Prostate gland (tissue), 2 donors: ENCODE measurements at regions not wholly inside any gene's neighbourhood (a gene's known extent, or its start where the extent isn't known, plus 50 kb on each side); places are given as distances from the start of the nearest gene placed in this dataset.

ENCODE experiments used
- DNase-seq: peaks from one replicate; pipeline ENCODE4 v3.0.0-alpha.2; 2019; ENCODE audit warnings: low spot score
- H3K27ac ChIP-seq, 2 donors: fragments of 200-600 bp; sonication (generic); 2 replicates each; pipeline ENCODE4 v1.5.1; 2017 to 2019
- H3K27me3 ChIP-seq: fragments of 200-600 bp; sonication (generic); replicated peaks from 2 replicates; pipeline ENCODE4 v1.5.1; 2019; ENCODE audit not compliant: insufficient read depth
- H3K36me3 ChIP-seq, 2 donors: fragments of 200-600 bp; sonication (generic); 1 replicate in 1 of 2; 2 replicates in 1 of 2; pipeline versions ENCODE4 v1.5.1 to v1.8.1; 2017 to 2019
- H3K4me1 ChIP-seq: fragments of 200-600 bp; sonication (generic); replicated peaks from 2 replicates; pipeline ENCODE4 v1.5.1; 2019
- H3K4me3 ChIP-seq, 2 donors: fragments of 200-600 bp; sonication (generic); 2 replicates each; pipeline ENCODE4 v1.5.1; 2017 to 2019
- H3K9me3 ChIP-seq: fragments of 200-600 bp; sonication (generic); 2 replicates; pipeline ENCODE4 v1.5.1; 2017
- CTCF ChIP-seq, 4 experiments: fragments of 200-600 bp in 2 of 4; fragments of 450-650 bp in 2 of 4; sonication (generic) in 2 of 4; IDR thresholded peaks; 1 replicate in 3 of 4; 2 replicates in 1 of 4; pipeline ENCODE4 v1.5.1; 2016 to 2019; ENCODE audit warnings: antibody characterized with exemption in 4 of 4, mild to moderate bottlenecking in 2 of 4, moderate library complexity in 2 of 4
- POLR2A ChIP-seq: fragments of 450-650 bp; IDR thresholded peaks from one replicate; pipeline ENCODE4 v1.6.1; 2016; ENCODE audit warnings: antibody characterized with exemption, mild to moderate bottlenecking
- POLR2AphosphoS5 ChIP-seq: sonication (generic); formaldehyde crosslinking; IDR thresholded peaks from one replicate; pipeline ENCODE4 v1.6.1; 2017; ENCODE audit warnings: antibody characterized with exemption
- WGBS: methylation state at CpG from one replicate; pipeline ENCODE4 v1.1.5; 2018; 5-methylcytosine and 5-hydroxymethylcytosine counted together
- intact Hi-C: fragments of 100-400 bp; cut with DNase I; formaldehyde crosslinking; loops from one replicate; pipeline ENCODE4 v1.14.2; 2022

- 78% methylated on average over 1 of the region's 1 CpG for WGBS
- Histone ChIP-seq H3K9me3 (no peaks in the 10 kb centered on the region), H3K4me1 (no peaks in the 10 kb centered on the region), H3K36me3 (no peaks in the 10 kb centered on the region), H3K27me3 (no peaks in the 10 kb centered on the region), H3K27ac (no peak overlapping the region), H3K4me3 (no peak overlapping the region)
- intact Hi-C loops = no loop called here
- no peak for DNase-seq
- TF ChIP-seq POLR2A = no peak
- no peak for TF ChIP-seq POLR2AphosphoS5
- TF ChIP-seq CTCF (IDR thresholded peaks at IDR 0.05) = no peak
Measured at GRCh38 chr14:40487824-40488223, 1055.6 kb upstream of the FBXO33 start.

- Histone ChIP-seq H3K9me3 (no peaks in the 10 kb centered on the region), H3K27ac (no peak overlapping the region), H3K36me3 (no peaks in the 10 kb centered on the region), H3K4me3 (no peak overlapping the region), H3K4me1 (no peaks in the 10 kb centered on the region), H3K27me3 (no peaks in the 10 kb centered on the region)
- DNase-seq = no peak
- TF ChIP-seq POLR2AphosphoS5 = no peak
- no peak for TF ChIP-seq POLR2A
- TF ChIP-seq CTCF (IDR thresholded peaks at IDR 0.05) = no peak
- intact Hi-C loops = no loop called here
Measured at GRCh38 chr14:40485688-40486087, 1053.5 kb upstream of the FBXO33 start.

- no peak for TF ChIP-seq CTCF (IDR thresholded peaks at IDR 0.05)
Measured at GRCh38 chr14:40476005-40476404, 1043.8 kb upstream of the FBXO33 start.

GRCh38 chr14:40467969-40468368, 1035.7 kb upstream of the FBXO33 start:
- WGBS = 80% methylated on average over 1 of the region's 1 CpG
- no peaks in the 10 kb centered on the region for H3K9me3 ChIP-seq
- H3K4me3 ChIP-seq = no peak overlapping the region
- no peak for DNase-seq
- intact Hi-C loops = no loop called here
- no peaks in the 10 kb centered on the region for H3K36me3 ChIP-seq
- no peak overlapping the region for H3K27ac ChIP-seq
- H3K27me3 ChIP-seq = no peaks in the 10 kb centered on the region
- H3K4me1 ChIP-seq = no peaks in the 10 kb centered on the region
- TF ChIP-seq POLR2A (no peak), POLR2AphosphoS5 (no peak), CTCF (IDR thresholded peaks at IDR 0.05) (no peak)

More at GRCh38 chr14:40476005-40476404, 1043.8 kb upstream of the FBXO33 start:
- H3K27ac ChIP-seq = no peak overlapping the region
- H3K4me3 ChIP-seq = no peak overlapping the region
- H3K36me3 ChIP-seq = no peaks in the 10 kb centered on the region
- H3K9me3 ChIP-seq = no peaks in the 10 kb centered on the region
- intact Hi-C loops = no loop called here
- no peaks in the 10 kb centered on the region for H3K4me1 ChIP-seq
- no peak for DNase-seq
- no peaks in the 10 kb centered on the region for H3K27me3 ChIP-seq
- 92% methylated on average over 1 of the region's 1 CpG for WGBS

- Histone ChIP-seq H3K36me3 (no peaks in the 10 kb centered on the region), H3K27me3 (no peaks in the 10 kb centered on the region), H3K4me3 (no peak overlapping the region), H3K9me3 (no peaks in the 10 kb centered on the region), H3K27ac (no peak overlapping the region), H3K4me1 (no peaks in the 10 kb centered on the region)
- intact Hi-C loops = no loop called here
- 90% methylated on average over 2 of the region's 2 CpGs for WGBS
- no peak for TF ChIP-seq POLR2A
- no peak for TF ChIP-seq POLR2AphosphoS5
- no peak for TF ChIP-seq CTCF (IDR thresholded peaks at IDR 0.05)
- no peak for DNase-seq
Measured at GRCh38 chr14:40464531-40464930, 1032.3 kb upstream of the FBXO33 start.
